Adrenal gland (tissue), 5 donors: ENCODE measurements at regions not wholly inside any gene's neighbourhood (a gene's known extent, or its start where the extent isn't known, plus 50 kb on each side); places are given as distances from the start of the nearest gene placed in this dataset.

ENCODE experiments used
- POLR2A ChIP-seq, 2 donors: fragments of 450-650 bp; IDR thresholded peaks; one replicate each; pipeline ENCODE4 v1.6.1; 2017; ENCODE audit warnings: antibody characterized with exemption in 2 of 2, mild to moderate bottlenecking in 2 of 2, moderate library complexity in 1 of 2
- TF ChIP-seq, protein P1 (sequence below), 6 experiments: fragments of 450-650 bp in 4 of 6; fragments of 200-600 bp in 2 of 6; sonication (generic) in 1 of 6; IDR thresholded peaks; 1 replicate in 5 of 6; 2 replicates in 1 of 6; pipeline versions ENCODE4 v1.5.1 to v1.8.0; 2016 to 2021; ENCODE audit warnings: antibody characterized with exemption in 6 of 6, mild to moderate bottlenecking in 2 of 6, moderate library complexity in 1 of 6
- donor health status: DM: no; HTN: no; CAD: no.

DNA sequence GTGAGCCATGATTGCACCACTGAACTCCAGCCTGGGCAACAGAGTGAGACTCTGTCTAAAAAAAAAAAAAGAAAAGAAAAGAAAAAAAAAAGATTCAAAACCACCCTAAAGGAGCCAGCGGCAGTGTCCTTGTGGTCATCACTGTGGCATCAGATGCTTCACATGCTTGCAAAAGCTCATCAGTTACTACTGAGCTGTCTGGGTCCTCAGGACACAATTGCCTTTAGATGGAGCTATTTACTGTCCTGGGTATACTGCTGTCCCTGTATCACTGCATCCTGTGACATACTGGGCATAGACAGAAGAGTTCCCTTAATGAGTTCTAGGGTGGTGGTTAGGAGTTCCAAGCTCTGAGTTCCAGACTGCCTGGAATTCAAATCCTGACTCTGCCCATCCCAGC, 85.8 kb downstream of the LINGO1 start:
- TF ChIP-seq, protein P1, sequence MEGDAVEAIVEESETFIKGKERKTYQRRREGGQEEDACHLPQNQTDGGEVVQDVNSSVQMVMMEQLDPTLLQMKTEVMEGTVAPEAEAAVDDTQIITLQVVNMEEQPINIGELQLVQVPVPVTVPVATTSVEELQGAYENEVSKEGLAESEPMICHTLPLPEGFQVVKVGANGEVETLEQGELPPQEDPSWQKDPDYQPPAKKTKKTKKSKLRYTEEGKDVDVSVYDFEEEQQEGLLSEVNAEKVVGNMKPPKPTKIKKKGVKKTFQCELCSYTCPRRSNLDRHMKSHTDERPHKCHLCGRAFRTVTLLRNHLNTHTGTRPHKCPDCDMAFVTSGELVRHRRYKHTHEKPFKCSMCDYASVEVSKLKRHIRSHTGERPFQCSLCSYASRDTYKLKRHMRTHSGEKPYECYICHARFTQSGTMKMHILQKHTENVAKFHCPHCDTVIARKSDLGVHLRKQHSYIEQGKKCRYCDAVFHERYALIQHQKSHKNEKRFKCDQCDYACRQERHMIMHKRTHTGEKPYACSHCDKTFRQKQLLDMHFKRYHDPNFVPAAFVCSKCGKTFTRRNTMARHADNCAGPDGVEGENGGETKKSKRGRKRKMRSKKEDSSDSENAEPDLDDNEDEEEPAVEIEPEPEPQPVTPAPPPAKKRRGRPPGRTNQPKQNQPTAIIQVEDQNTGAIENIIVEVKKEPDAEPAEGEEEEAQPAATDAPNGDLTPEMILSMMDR (IDR thresholded peaks at IDR 0.05) = no peak
- no peak for TF ChIP-seq POLR2A (IDR thresholded peaks at IDR 0.05)
